ENCODE measurements at regions not wholly inside any gene's neighbourhood (a gene's known extent, or its start where the extent isn't known, plus 50 kb on each side); places are given as distances from the start of the nearest gene placed in this dataset.
"Not testable (repeated sequence)": the region's sequence is repeated elsewhere in the genome, so short reads cannot be mapped to it uniquely, and the experiment has no call there.

GRCh38 chr13:107641574-107641973, 573.8 kb downstream of the LIG4 start:
- DNase-seq: no peak

DNA sequence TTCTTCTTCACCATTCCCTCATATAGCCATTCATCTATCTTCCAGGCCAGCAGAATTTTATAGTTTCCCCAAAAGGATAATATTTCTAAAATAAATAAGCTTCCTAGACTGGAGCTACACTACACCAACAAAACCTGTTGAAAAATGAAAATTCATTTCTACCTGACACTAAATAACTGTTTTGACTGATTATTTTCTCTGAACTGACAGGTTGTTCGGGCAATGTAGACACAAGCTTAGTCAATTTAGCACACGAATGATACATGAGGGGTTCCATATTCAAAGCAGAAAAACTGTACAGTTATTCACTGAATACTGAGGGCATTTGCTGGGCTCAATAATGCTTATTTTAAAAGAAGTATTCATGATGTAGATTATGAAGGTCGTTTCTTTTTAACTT, 589.7 kb downstream of the LIG4 start:
- no peak for DNase-seq

DNA sequence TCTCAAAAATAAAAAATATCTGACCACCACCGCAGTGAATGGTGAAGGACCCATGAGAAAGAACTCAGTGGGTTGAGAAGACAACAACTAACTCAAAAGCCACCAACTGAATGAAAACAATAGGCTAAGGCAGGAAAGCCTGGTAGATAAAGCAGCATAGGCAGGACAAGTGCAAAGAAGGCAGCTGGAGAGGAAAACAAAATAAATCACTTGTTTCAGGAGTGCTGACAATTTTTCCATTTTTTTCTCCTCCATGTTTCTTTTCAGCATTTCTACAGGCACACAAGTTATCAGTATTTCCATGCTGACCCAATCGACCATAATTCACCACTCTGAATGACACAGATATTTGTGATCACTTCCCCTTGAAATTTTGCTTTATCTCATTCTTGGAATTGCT, 597.8 kb downstream of the LIG4 start:
- no peak for DNase-seq

DNA sequence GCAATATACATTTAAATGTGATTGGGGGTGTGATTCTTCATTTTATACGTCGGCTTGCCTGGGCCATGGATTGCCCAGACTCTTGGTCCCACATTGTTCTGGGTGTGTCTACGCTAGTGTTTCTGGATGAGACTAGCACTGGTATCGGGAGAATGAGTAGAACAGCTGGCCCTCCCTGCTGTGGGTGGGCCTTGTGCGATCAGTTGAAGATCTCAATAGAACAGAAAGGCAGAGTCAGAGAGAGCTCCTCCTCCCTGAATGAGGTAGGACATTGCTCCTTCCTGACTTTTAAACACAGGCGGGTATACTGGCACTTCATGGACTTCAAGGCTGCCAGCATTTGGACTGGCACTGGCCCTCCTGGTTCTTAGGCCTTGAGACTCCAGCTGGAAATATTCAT, 603.0 kb downstream of the LIG4 start:
- no peak for DNase-seq

- no peak for DNase-seq
These were observed 606.6 kb downstream of the LIG4 start for GRCh38 chr13:107608736-107609135.

- no peak for DNase-seq
These were observed 614.4 kb downstream of the LIG4 start for GRCh38 chr13:107600971-107601370.

- DNase-seq: not testable (repeated sequence)
These were observed 619.0 kb downstream of the LIG4 start for GRCh38 chr13:107596306-107596705.

DNA sequence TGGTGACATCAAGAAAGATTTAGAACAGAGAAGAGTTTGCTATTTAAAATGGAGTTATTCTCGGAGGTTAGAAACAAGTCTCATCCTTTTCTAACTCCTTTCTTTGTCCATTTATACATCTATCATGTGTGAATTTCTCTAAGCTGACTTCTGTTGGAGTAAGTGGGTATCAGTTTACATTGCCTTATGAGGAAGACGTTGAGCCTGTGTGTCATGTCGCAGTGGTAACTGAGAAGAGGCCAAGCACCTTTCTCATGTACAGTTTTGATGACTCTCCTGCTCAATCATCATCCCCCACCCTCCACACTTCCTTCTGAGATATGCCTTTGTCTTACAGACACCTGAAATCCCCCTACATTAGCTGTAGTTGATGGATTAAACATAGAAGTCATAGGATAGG, 624.8 kb downstream of the LIG4 start:
- DNase-seq: no peak

- no peak for DNase-seq
These were observed 627.7 kb downstream of the LIG4 start for GRCh38 chr13:107587681-107588080.

DNA sequence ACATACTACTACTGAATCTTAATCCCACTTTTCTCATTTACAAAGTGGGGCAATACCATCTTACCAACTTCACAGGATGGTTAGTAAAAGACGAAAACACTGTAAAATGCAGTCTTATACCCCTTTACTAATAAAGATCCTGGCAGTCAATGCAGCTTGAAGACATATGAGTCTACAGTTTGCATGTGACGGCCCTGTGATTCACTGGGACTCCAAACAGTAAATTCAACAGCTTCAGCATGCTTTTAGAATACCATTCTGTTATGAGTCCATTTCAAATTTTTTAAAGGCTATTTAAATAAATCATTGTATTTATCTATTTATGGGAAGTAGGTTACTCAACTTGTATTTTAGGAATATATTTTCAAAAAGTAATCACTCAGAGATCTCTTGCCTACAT, 629.1 kb downstream of the LIG4 start:
- no peak for DNase-seq

GRCh38 chr13:107585469-107586180, 629.7 kb downstream of the LIG4 start:
- DNase-seq: no peak

DNA sequence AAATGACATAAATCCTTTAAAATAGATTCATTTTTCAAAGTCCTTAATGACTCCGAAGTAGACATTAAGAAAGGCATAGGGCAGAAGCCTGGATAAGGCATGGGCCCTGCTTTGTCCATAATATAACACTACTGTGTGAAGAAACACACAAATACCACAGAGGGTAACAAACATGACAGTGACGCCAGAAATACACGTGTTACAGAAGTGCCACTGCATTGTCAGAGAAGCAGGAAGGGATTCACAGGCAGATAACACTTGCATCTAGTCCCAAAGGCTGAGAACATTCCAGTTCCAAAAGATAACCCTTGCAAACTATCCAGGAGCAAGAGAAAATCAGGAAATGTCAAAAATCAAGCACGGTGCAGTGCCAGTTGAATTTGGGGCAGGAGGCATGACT, 633.2 kb downstream of the LIG4 start:
- DNase-seq: no peak

GRCh38 chr13:107580741-107581412, 634.5 kb downstream of the LIG4 start:
- no peak for DNase-seq

DNA sequence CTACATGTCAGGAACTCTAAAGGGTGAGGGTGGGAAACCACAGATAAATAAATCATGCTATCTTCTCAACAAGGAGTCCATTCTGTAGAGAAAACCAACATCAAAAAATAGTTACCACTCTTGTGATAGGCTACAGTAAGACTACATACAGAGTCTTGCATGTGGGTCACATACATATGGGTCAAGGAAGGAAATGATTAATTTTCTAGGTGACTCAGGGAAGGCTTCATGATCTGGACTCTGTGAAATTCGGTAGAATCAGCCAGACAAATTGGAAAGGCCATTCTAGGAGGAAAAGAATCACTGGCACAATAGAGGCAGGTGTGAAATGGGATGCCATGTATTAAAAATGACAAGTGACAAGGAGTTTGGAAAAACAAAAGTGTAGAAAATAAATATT, 638.9 kb downstream of the LIG4 start:
- no peak for DNase-seq

DNA sequence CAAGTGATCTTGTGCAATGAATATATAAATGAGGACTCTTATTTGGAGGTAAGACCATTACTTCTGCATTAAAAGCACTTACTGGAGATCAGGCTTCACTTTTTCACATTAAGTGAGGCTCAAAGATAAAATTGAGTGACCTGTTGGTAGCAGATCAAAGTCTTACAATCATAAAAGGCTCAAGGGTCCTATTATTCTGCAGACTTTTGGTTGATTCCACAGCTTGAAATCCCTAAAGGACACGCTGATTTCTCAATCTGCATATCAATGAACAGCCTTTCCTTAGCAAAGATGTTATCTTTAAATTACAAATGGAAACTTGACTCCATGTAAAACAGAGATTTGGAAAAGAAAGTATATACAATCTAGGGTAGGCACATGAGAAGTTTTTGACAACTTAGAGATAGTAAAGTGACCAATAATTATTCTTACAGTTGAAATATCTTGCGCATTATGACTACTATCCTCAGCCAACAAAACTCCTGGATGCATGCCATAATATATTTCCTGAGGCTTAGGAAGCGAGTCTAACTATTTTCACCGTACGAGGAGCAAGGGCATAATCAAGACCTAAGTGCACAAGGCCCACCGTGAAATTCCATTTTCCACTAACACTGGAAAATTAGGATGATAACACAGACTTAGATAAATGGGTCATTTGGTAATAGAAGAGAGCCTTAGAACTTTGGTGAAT, 640.7 kb downstream of the LIG4 start:
- no peak for DNase-seq

- DNase-seq: no peak
These were observed 642.2 kb downstream of the LIG4 start for GRCh38 chr13:107573184-107573583.

GRCh38 chr13:107572156-107572555, 643.2 kb downstream of the LIG4 start:
- DNase-seq: no peak

DNA sequence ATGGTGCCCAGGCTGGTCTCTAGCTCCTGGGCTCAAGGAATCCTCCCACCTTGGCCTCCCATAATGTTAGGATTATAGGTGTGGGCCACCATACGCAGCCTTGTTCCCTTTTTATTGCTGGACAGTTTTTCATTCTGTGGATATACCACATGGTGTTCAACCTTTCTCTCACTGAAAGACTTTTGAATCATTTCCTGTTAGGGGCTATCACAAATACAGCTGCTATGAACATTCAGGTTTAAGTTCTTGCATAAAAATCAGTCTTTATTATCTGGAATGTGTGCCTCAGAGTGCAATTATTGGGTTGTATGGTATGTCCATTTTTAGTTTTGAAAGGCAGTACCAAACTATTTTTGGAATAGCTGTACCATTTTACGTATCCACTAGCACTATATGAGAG, 647.2 kb downstream of the LIG4 start:
- no peak for DNase-seq

- no peak for DNase-seq
These were observed 652.0 kb downstream of the LIG4 start for GRCh38 chr13:107563099-107563925.

GRCh38 chr13:107562203-107562602, 653.1 kb downstream of the LIG4 start:
- DNase-seq: no peak

- DNase-seq: no peak
These were observed 660.9 kb downstream of the LIG4 start for GRCh38 chr13:107554460-107554859.

GRCh38 chr13:107553838-107554237, 661.5 kb downstream of the LIG4 start:
- DNase-seq: no peak

- no peak for DNase-seq
These were observed 663.8 kb downstream of the LIG4 start for GRCh38 chr13:107551521-107551920.

Measured in stimulated activated CD4-positive, alpha-beta T cell treated with anti-CD3 and anti-CD28 coated beads, Interleukin-4, amount 100 ng/mL, for 24 hours (primary cell).